Natural killer cell treated with Interleukin-12 subunit alpha and Interleukin-12 subunit beta and Interleukin-15 and Interleukin-18, amount 100 ng/mL, for 72 hours (primary cell): ENCODE measurements at regions not wholly inside any gene's neighbourhood (a gene's known extent, or its start where the extent isn't known, plus 50 kb on each side); places are given as distances from the start of the nearest gene placed in this dataset.
"Not testable (repeated sequence)": the region's sequence is repeated elsewhere in the genome, so short reads cannot be mapped to it uniquely, and the experiment has no call there.

Experiments
- ATAC-seq, 2 donors: fragments of 150-1000 bp; cut with Tn5 transposase in 1 of 2; sonication (Bioruptor Pico), chemical (Tn5 transposase) in 1 of 2; 2 replicates each; pipeline ENCODE4 v1.10.0; 2021
- DNase-seq: peaks from one replicate; pipeline ENCODE4 v3.0.0; 2022; ENCODE audit warnings: low spot score
- H3K27ac Mint-ChIP-seq, 2 donors: 1 replicate in 1 of 2; 2 replicates in 1 of 2; pipeline ENCODE4 v1.8.0; 2022; ENCODE audit warnings: mixed read lengths in 2 of 2, mild to moderate bottlenecking in 1 of 2, moderate library complexity in 1 of 2
- H3K27me3 Mint-ChIP-seq, 2 donors: 1 replicate in 1 of 2; 2 replicates in 1 of 2; pipeline ENCODE4 v1.8.0; 2022; ENCODE audit warnings: mixed read lengths in 2 of 2
- H3K36me3 Mint-ChIP-seq: one replicate; pipeline ENCODE4 v1.8.0; 2022; ENCODE audit warnings: mixed read lengths
- H3K4me1 Mint-ChIP-seq, 2 donors: 1 replicate in 1 of 2; 2 replicates in 1 of 2; pipeline ENCODE4 v1.8.0; 2022; ENCODE audit warnings: low read depth in 2 of 2, mixed read lengths in 2 of 2, mild to moderate bottlenecking in 1 of 2
- H3K4me3 Mint-ChIP-seq: one replicate; pipeline ENCODE4 v1.8.0; 2022; ENCODE audit warnings: mixed read lengths
- H3K9me3 Mint-ChIP-seq: 2 replicates; pipeline ENCODE4 v1.8.0; 2022; ENCODE audit warnings: mixed read lengths

DNA sequence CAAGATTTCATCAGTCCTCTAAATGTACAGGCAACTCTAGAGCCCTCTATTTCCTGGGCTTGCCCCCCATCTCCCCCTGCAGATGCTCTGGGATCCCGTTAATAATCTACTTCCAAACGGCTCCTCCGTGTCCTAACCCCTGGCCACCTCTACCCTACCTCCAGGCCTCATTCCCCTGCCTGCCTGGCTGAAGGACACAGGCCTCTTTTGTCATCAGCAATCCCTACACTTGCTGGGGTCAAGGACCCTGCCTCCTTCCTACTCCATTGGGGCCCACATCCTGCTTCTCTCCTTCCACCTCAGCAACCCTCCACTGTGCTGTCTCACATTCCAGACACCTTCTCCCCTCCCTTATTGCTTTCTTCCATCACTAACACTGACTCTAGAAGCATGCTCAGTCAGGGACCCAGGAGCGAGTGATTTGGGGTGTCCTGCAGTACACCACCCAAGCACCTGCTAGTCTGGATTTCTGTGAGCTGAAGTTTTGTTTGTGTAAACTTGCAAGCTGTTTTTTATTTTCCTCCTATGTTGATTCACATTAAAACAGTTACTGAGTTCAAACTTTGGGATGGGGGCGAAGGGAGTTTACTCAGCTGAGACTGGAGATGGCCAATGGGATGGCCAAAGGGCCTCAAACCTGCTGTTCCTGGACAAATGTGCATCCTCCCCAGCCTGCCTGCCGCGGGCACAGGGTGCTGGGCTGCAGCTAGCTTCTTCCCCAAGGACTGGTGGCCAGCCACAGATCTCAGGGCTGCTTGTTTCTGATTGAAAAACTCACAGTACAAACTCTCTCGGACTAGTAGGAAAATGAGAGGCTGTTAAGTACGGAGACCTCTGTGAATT is 314.7 kb downstream of the FOXO1 start:
- no peak overlapping the region for H3K4me3 Mint-ChIP-seq
- no peaks in the 10 kb centered on the region for H3K9me3 Mint-ChIP-seq
- peaks cover 0 to 5% of the 10 kb centered on the region in 2 donors for H3K4me1 Mint-ChIP-seq
- H3K36me3 Mint-ChIP-seq, result no peaks in the 10 kb centered on the region
- no peak for DNase-seq
- no peak overlapping the region for H3K27ac Mint-ChIP-seq
- H3K27me3 Mint-ChIP-seq, result peaks cover 0 to 3% of the 10 kb centered on the region in 2 donors
- no peak for ATAC-seq

DNA sequence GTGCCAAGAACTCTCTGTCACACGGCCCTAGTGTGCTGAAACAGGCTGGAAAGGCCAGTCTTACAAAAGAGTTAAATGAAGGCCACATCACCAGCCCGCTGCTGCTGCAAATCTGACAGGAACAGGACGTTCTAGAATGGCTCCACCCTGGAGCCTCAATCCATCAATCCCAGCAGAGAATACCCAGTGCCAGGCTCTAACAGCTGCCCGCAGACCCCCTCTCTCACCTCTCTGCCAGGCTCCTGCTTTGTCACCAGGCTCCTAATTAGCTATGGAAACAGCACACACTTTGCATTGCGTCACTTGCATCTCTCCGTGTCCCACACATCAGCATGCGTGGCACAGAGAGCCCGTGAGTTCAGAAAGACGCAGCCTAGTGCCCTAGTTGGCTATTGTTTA is 314.1 kb downstream of the FOXO1 start:
- no peak for DNase-seq

DNA sequence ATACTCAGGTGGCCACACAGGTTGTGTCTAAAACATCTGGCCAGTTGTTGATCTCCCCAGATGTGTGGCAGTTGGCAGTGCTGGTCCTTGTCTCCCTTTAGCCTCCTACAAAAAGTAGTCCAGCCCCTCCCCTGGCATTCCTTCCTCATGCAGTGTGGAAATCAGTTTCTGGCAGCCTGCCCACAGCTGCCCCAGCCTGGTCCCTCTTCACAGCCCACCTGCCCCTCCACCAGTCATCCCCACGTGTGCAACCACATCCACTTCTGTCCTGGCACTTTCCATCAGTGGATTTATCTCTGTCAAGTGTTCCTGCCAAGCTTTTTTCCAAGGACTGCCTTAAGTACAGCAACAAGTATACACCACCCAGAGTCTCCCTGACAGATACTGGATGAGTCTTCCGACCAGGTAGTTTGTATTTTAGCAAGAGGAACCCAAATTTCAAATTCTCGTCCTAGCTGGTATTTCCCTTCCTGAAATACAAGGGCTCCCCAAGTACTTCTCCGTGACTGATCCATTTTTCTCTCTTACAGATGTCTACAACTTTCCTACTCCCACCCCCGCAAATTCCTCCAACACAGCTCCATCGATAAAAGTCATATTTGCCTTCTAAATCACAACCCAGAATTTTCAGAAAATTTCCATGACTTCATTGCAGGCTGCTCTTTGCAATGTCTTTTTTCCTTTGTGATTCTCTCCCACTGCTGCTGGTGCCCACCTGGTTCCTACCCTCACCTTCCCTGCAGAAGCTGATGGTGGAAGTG is 313.5 kb downstream of the FOXO1 start:
- Mint-ChIP-seq H3K9me3 (no peaks in the 10 kb centered on the region), H3K27ac (no peak overlapping the region), H3K27me3 (peaks cover 0 to 3% of the 10 kb centered on the region in 2 donors), H3K4me1 (peaks cover 0 to 3% of the 10 kb centered on the region in 2 donors), H3K4me3 (no peak overlapping the region), H3K36me3 (no peaks in the 10 kb centered on the region)
- no peak for ATAC-seq
- DNase-seq, result no peak

More for the DNA sequence above, 314.1 kb downstream of the FOXO1 start:
- no peaks in the 10 kb centered on the region for H3K9me3 Mint-ChIP-seq
- no peaks in the 10 kb centered on the region for H3K36me3 Mint-ChIP-seq
- H3K27me3 Mint-ChIP-seq, result peaks cover 0 to 3% of the 10 kb centered on the region in 2 donors
- peaks cover 0 to 5% of the 10 kb centered on the region in 2 donors for H3K4me1 Mint-ChIP-seq
- H3K27ac Mint-ChIP-seq, result no peak overlapping the region
- H3K4me3 Mint-ChIP-seq, result no peak overlapping the region
- no peak for ATAC-seq

DNA sequence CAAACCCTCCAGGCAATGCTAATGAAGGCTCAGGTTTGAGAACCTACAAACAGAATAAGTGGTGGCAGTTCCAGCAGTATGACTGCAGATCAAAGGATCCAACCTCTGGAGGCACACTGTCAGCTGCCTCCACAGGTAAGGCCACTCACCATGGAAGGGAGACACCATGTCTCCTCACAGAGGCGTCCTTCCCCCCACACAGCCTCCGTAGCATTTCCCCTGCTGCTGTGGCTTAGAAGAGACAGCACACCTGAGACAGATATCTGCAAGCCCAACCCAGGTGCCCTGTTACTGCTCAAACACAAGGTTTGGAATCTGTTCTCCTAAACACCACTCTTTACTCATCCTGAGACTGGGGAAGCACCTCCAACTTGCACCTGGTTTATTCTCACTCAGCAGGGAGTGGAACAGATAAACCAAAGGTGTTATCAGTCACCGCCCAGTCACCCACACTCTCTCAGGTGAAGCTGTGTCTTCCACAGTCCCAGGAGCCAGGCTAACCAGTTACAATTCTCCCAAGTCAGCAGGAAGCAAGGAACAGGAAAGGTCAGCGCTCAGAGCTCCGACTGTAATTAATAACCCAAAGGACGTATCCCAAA is 311.2 kb downstream of the FOXO1 start:
- no peak for DNase-seq
- Mint-ChIP-seq H3K4me1 (no peaks in the 10 kb centered on the region), H3K4me3 (no peak overlapping the region), H3K36me3 (no peaks in the 10 kb centered on the region), H3K27me3 (peaks cover 0 to 3% of the 10 kb centered on the region in 2 donors), H3K27ac (no peak overlapping the region), H3K9me3 (no peaks in the 10 kb centered on the region)
- no peak for ATAC-seq

DNA sequence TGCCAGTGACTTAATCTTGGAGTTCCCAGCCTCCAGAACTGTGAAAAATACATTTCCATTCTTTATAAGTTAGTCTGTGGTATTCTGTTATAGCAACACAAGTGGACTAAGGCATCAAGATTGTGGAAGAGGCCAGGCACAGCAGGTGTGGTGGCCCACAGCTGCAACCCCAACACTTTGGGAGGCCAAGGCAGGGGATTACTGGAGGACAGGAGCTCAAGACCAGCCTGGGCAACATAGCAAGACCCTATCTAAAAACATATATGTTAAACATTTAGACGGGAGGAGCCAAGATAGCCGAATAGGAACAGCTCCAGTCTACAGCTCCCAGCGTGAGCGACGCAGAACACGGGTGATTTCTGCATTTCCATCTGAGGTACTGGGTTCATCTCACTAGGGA is 310.4 kb downstream of the FOXO1 start:
- peaks cover 0 to 3% of the 10 kb centered on the region in 2 donors for H3K27me3 Mint-ChIP-seq
- no peaks in the 10 kb centered on the region for H3K36me3 Mint-ChIP-seq
- H3K27ac Mint-ChIP-seq, result no peak overlapping the region
- no peak for DNase-seq
- no peak overlapping the region for H3K4me3 Mint-ChIP-seq
- no peaks in the 10 kb centered on the region for H3K4me1 Mint-ChIP-seq
- ATAC-seq, result no peak
- no peaks in the 10 kb centered on the region for H3K9me3 Mint-ChIP-seq

DNA sequence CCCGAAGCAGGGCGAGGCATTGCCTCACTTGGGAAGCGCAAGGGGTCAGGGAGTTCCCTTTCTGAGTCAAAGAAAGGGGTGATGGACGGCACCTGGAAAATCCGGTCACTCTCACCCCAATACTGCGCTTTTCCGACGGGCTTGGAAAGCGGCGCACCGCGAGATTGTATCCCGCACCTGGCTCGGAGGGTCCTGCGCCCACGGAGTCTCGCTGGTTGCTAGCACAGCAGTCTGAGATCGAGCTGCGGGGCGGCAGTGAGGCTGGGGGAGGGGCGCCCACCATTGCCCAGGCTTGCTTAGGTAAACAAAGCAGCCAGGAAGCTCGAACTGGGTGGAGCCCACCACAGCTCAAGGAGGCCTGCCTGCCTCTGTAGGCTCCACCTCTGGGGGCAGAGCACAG is 310.0 kb downstream of the FOXO1 start:
- not testable (repeated sequence) for H3K27me3 Mint-ChIP-seq, DNase-seq, H3K4me1 Mint-ChIP-seq, H3K9me3 Mint-ChIP-seq, ATAC-seq, H3K36me3 Mint-ChIP-seq, H3K27ac Mint-ChIP-seq, H3K4me3 Mint-ChIP-seq

DNA sequence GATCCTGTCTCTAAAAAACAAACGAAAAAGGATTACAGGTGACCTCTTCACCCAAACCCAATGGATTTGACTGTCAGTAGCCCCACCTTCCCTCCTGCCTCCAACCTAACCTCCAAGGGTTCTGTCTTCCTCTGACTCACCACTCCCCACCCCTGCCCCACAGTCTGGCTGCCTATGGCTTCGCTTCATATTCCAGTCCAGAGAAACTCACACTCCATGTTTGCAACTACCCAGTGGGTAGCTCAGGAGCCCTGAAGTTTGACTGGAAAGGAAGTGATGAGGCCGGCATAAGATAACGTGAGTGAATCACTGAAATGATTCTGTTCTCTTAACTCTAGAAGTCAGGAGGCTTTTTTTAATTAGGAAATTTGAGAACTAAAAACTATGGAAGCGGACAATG is 303.9 kb downstream of the FOXO1 start:
- no peak overlapping the region for H3K4me3 Mint-ChIP-seq
- DNase-seq (no peak), ATAC-seq (no peak)
- H3K9me3 Mint-ChIP-seq, result no peaks in the 10 kb centered on the region
- no peaks in the 10 kb centered on the region for H3K27me3 Mint-ChIP-seq
- H3K27ac Mint-ChIP-seq, result no peak overlapping the region
- peaks cover 0 to 3% of the 10 kb centered on the region in 2 donors for H3K4me1 Mint-ChIP-seq
- H3K36me3 Mint-ChIP-seq, result no peaks in the 10 kb centered on the region

DNA sequence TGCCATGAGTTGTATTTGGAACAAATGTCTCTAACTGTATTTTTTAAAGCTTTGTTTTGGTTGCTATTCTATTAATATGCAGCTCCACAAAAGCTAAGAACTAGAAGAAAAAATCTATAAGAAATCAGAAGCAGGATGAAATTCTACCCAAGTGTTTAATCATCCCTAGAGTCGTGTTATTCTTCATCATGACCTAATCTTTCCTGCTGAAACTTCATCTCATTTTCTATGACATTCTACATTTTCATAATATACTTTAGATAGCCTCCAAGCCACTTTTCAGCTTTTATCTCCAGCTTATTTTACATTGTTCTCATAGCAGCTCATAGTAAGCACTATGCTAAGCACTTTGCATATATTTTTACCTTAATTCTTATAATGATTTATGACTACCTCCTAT is 302.8 kb downstream of the FOXO1 start:
- no peak for ATAC-seq
- Mint-ChIP-seq H3K36me3 (no peaks in the 10 kb centered on the region), H3K9me3 (no peaks in the 10 kb centered on the region), H3K27ac (no peak overlapping the region), H3K4me3 (no peak overlapping the region), H3K4me1 (peaks cover 0 to 3% of the 10 kb centered on the region in 2 donors), H3K27me3 (no peaks in the 10 kb centered on the region)
- DNase-seq, result no peak

DNA sequence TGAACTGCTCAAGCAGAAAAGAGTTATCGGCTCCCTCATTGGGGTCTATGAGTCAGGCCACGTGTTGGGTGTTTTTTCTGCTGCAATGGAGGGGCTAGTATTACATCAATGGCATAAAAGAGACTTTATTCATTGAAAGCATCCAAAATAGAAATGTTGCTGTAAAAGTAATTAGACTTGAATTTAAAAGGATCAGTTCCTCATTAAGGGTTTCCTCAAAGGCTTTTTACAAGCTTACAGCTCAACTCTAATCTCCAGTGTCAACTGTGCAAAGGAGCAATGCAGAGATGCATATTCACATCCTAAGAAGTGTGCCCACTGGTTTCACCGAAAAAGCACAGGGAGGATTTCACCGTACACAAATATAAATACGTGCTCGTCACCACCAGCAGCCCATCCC is 300.3 kb downstream of the FOXO1 start:
- H3K9me3 Mint-ChIP-seq, result no peaks in the 10 kb centered on the region
- no peaks in the 10 kb centered on the region for H3K27me3 Mint-ChIP-seq
- ATAC-seq (no peak), DNase-seq (no peak)
- peaks cover 0 to 5% of the 10 kb centered on the region in 2 donors for H3K4me1 Mint-ChIP-seq
- H3K27ac Mint-ChIP-seq, result no peak overlapping the region
- no peak overlapping the region for H3K4me3 Mint-ChIP-seq
- no peaks in the 10 kb centered on the region for H3K36me3 Mint-ChIP-seq

DNA sequence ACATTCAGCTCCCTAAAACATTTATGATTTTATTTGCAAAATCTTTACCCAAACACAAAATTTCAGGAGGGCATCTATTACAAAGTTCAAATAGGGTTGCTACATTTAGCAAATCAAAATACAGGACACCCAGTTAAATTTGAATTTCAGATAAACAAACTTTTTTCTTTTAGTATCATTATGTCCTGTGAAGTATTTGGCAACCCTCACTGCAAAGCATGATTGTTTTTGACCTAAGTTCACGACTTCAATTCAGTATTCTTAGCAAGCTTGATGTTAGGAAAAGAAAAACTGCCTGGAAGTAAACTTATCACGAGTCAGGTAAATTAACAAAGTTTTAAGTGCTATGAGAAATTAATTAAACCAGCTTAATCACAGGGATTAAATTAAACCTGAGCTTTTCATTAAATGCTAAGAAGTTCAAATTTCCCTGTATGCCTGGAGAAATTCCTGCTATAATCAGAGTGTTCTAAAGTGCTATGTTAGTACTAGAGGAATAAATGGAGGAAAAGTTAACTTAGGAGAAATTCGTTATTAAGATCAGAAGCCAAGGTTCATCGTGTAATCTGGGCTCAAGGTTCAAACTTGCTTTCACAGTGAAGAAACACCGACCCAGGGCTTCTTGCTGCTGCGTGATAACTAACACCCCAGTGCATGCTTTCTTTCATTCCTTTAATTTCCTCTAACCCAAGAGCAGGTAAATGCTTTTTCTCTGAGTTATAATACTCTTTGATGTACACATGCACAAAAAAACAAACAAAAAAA is 298.1 kb downstream of the FOXO1 start:
- DNase-seq (no peak), ATAC-seq (no peak)
- Mint-ChIP-seq H3K27ac (no peak overlapping the region), H3K36me3 (no peaks in the 10 kb centered on the region), H3K27me3 (no peaks in the 10 kb centered on the region), H3K4me1 (peaks cover 0 to 8% of the 10 kb centered on the region in 2 donors), H3K9me3 (no peaks in the 10 kb centered on the region), H3K4me3 (no peak overlapping the region)

DNA sequence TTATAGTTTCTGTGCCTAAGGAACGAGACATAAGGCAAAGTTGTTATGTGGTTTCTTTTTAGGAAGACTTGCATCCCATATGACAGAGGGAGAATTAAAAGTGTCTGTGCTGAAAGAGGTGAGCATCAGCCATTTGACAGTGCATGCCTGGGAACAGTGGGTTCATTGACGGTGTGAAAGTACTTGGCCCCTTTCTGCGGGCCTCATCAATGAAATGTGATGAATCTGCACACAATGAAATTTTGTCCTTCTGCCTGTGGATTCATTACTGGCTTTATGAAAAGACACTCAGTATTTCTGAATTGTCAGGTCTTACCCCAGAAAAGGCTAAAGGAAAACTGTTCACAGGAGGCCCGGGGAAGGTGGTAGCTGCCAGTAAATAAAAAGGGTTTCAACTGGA is 295.8 kb downstream of the FOXO1 start:
- Mint-ChIP-seq H3K4me3 (no peak overlapping the region), H3K27ac (no peak overlapping the region)

DNA sequence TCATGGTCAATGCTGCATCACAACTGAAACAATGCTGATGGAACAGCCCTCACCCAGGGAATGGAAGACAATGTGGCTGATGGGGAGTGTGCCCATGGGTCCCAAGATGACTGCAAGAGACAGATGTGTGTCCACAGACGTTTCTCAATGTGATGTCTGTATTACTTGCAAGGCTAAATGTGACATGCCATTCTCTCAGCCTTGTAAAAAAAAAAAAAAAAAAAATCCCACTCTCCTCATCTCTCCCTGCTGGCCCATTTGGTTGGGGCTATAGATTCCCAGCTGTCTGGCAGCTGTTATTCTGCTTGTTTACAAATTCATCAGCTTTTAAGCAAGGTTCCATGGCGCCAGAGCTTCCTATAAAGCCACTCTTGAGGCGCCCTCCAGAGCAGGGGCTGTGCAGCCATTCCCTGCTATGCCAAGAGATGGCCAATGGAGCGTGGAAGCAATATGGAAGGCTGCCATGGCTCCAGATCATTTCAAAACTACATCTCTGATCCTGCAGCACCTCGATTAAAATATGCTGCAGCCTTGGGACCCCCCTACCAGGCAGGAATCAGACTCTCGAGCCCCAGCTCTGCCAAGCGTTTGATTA is 294.8 kb downstream of the FOXO1 start:
- no peak overlapping the region for H3K27ac Mint-ChIP-seq
- H3K4me1 Mint-ChIP-seq, result peaks cover 8 to 12% of the 10 kb centered on the region in 2 donors
- DNase-seq, result no peak
- no peaks in the 10 kb centered on the region for H3K9me3 Mint-ChIP-seq
- H3K4me3 Mint-ChIP-seq, result no peak overlapping the region
- H3K36me3 Mint-ChIP-seq, result no peaks in the 10 kb centered on the region
- H3K27me3 Mint-ChIP-seq, result no peaks in the 10 kb centered on the region
- ATAC-seq, result no peak

More for the DNA sequence above, 295.8 kb downstream of the FOXO1 start:
- H3K27me3 Mint-ChIP-seq, result no peaks in the 10 kb centered on the region
- DNase-seq (no peak), ATAC-seq (no peak)
- H3K36me3 Mint-ChIP-seq, result no peaks in the 10 kb centered on the region
- H3K9me3 Mint-ChIP-seq, result no peaks in the 10 kb centered on the region
- H3K4me1 Mint-ChIP-seq, result peaks cover 8 to 12% of the 10 kb centered on the region in 2 donors

DNA sequence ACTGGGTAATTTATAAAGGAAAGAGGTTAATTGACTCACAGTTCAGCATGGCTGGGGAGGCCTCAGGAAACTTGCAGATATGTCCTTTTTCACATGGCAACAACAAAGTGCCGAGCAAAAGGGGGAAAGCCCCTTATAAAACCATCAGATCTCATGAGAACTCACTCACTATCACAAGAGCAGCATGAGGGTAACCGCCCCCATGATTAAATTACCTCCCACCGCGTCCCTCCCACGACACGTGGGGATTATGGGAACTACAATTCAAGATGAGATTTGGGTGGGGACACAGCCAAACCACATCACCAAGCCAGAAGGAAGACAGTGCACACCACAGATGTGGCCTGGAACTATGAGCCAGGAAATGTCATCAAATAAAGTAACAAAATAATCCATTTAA is 292.8 kb downstream of the FOXO1 start:
- not testable (repeated sequence) for H3K27me3 Mint-ChIP-seq, DNase-seq, H3K27ac Mint-ChIP-seq, H3K9me3 Mint-ChIP-seq, H3K4me3 Mint-ChIP-seq, ATAC-seq, H3K36me3 Mint-ChIP-seq
- peaks cover 8 to 12% of the 10 kb centered on the region in 2 donors for H3K4me1 Mint-ChIP-seq
